Astrocyte (in vitro differentiated cells and primary cell): ENCODE measurements at regions not wholly inside any gene's neighbourhood (a gene's known extent, or its start where the extent isn't known, plus 50 kb on each side); places are given as distances from the start of the nearest gene placed in this dataset.

Experiments used
- DNase-seq: peaks from one replicate; pipeline ENCODE4 v3.0.0-alpha.2; 2010; ENCODE audit warnings: low read depth
- FAIRE-seq: peaks from 2 replicates; lab custom pipeline; 2011; peaks lifted over from hg19 to GRCh38; lab: Jason Lieb, UNC
- H2AFZ ChIP-seq: 2 replicates; pipeline ENCODE4 v1.6.0; 2012; ENCODE audit warnings: low read depth, low read length, inconsistent platforms
- H3K27ac ChIP-seq: 2 replicates; pipeline ENCODE4 v1.5.1; 2011; ENCODE audit warnings: low read depth, low read length, inconsistent platforms
- H3K27me3 ChIP-seq: 2 replicates; pipeline ENCODE4 v1.6.0; 2011; ENCODE audit warnings: low read length, inconsistent platforms; ENCODE audit not compliant: insufficient read depth
- H3K36me3 ChIP-seq: 2 replicates; pipeline ENCODE4 v1.5.1; 2011; ENCODE audit warnings: low read length, inconsistent platforms; ENCODE audit not compliant: insufficient read depth
- H3K4me1 ChIP-seq: 2 replicates; pipeline ENCODE4 v1.5.1; 2011; ENCODE audit warnings: low read length, inconsistent platforms; ENCODE audit not compliant: insufficient read depth
- H3K4me2 ChIP-seq: 2 replicates; pipeline ENCODE4 v1.6.0; 2012; ENCODE audit warnings: low read length, inconsistent platforms
- H3K4me3 ChIP-seq: 2 replicates; pipeline ENCODE4 v1.5.1; 2011; ENCODE audit warnings: low read depth, mild to moderate bottlenecking, low read length, inconsistent platforms; ENCODE audit not compliant: insufficient read depth
- H3K79me2 ChIP-seq: 2 replicates; pipeline ENCODE4 v1.6.0; 2012; ENCODE audit warnings: mild to moderate bottlenecking, low read length, inconsistent platforms; ENCODE audit not compliant: insufficient read depth
- H3K9ac ChIP-seq: 2 replicates; pipeline ENCODE4 v1.6.0; 2012; ENCODE audit warnings: mild to moderate bottlenecking, low read length, inconsistent platforms
- H3K9me3 ChIP-seq: 2 replicates; pipeline ENCODE4 v1.5.1; 2012; ENCODE audit warnings: low read depth, mild to moderate bottlenecking, low read length, inconsistent platforms; ENCODE audit not compliant: insufficient read depth
- H4K20me1 ChIP-seq: 2 replicates; pipeline ENCODE4 v1.6.0; 2012; ENCODE audit warnings: low read length, inconsistent platforms; ENCODE audit not compliant: insufficient read depth
- H3K27ac Mint-ChIP-seq: one replicate; pipeline ENCODE4 v1.8.0; 2021; ENCODE audit warnings: mild to moderate bottlenecking, mixed read lengths; ENCODE audit not compliant: unreplicated experiment
- H3K27me3 Mint-ChIP-seq: one replicate; pipeline ENCODE4 v1.8.0; 2021; ENCODE audit warnings: low read depth, mixed read lengths; ENCODE audit not compliant: unreplicated experiment
- H3K36me3 Mint-ChIP-seq: one replicate; pipeline ENCODE4 v1.8.0; 2021; ENCODE audit warnings: low read depth, mixed read lengths; ENCODE audit not compliant: unreplicated experiment
- H3K4me1 Mint-ChIP-seq: one replicate; pipeline ENCODE4 v1.8.0; 2021; ENCODE audit warnings: low read depth, mixed read lengths; ENCODE audit not compliant: unreplicated experiment
- H3K4me3 Mint-ChIP-seq: one replicate; pipeline ENCODE4 v1.8.0; 2021; ENCODE audit warnings: mild to moderate bottlenecking, moderate library complexity, mixed read lengths; ENCODE audit not compliant: unreplicated experiment
- H3K9me3 Mint-ChIP-seq: one replicate; pipeline ENCODE4 v1.8.0; 2021; ENCODE audit warnings: mild to moderate bottlenecking, mixed read lengths; ENCODE audit not compliant: unreplicated experiment
- CTCF ChIP-seq: IDR thresholded peaks from 2 replicates; pipeline ENCODE4 v1.5.1; 2011; ENCODE audit warnings: low read depth, mild to moderate bottlenecking, inconsistent platforms, low read length, moderate library complexity; ENCODE audit not compliant: insufficient read depth
- EZH2 ChIP-seq: IDR thresholded peaks from 2 replicates; pipeline ENCODE4 v1.6.1; 2012; ENCODE audit warnings: mild to moderate bottlenecking, low read length, inconsistent platforms; ENCODE audit not compliant: insufficient read depth

GRCh38 chr10:64534616-64535015, 1013.4 kb downstream of the REEP3 start:
- Histone ChIP-seq H3K27ac (no peak overlapping the region), H3K4me3 (no peak overlapping the region), H3K4me2 (no peak overlapping the region), H3K36me3 (no peaks in the 10 kb centered on the region), H3K9me3 (no peaks in the 10 kb centered on the region), H3K27me3 (no peaks in the 10 kb centered on the region), H3K79me2 (no peaks in the 10 kb centered on the region), H4K20me1 (no peaks in the 10 kb centered on the region), H3K4me1 (no peaks in the 10 kb centered on the region), H2AFZ (no peak overlapping the region), H3K9ac (no peak overlapping the region)
- TF ChIP-seq EZH2 (no peak), CTCF (no peak)
- H3K9me3 Mint-ChIP-seq: no peaks in the 10 kb centered on the region
- H3K27ac Mint-ChIP-seq: no peak overlapping the region
- peaks cover 4% of the 10 kb centered on the region for H3K4me1 Mint-ChIP-seq
- no peak for DNase-seq
- peaks cover 3% of the 10 kb centered on the region for H3K27me3 Mint-ChIP-seq
- FAIRE-seq: no peak
- no peaks in the 10 kb centered on the region for H3K36me3 Mint-ChIP-seq
- H3K4me3 Mint-ChIP-seq: peak overlapping the region; percentile 4

DNA sequence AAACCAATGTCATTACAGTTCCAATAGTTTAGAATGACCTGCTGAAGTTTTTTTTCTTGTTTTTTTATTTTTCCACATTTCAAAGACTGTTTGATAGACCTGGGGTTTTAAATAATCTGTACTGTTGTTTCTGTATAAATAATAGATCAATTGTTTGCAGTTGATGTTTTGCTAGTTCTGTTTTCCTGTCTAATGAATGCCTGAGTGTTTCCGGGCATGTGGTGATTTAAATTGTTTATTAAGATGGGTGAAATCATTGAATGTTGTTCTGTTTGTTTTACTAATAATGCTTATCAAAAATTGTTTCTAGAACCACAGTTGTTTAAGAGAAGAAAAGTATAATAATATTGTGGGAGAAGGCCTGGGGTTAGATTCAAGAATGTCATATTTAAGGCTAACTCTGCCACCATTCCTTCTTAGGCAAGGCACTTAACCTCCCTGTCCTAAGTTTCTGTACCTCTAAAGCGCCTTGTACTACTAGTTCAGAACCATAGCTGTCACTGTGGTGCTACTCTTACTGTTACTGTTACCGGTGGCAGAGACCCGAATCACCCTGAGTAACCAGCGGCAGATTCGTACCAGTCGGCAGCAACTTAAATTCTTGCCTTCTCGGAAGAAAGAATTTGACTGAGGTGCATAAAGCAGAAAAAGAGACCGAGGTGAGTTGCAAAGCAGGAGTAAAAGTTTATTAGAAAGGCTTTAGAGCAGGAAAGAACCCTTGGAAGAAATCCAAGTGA, 1014.1 kb downstream of the REEP3 start:
- Histone ChIP-seq H3K36me3 (no peaks in the 10 kb centered on the region), H3K79me2 (no peaks in the 10 kb centered on the region), H2AFZ (no peak overlapping the region), H3K4me3 (no peak overlapping the region), H3K4me2 (no peak overlapping the region), H3K27me3 (no peaks in the 10 kb centered on the region), H4K20me1 (no peaks in the 10 kb centered on the region), H3K4me1 (no peaks in the 10 kb centered on the region), H3K27ac (no peak overlapping the region), H3K9me3 (no peaks in the 10 kb centered on the region), H3K9ac (no peak overlapping the region)
- no peaks in the 10 kb centered on the region for H3K9me3 Mint-ChIP-seq
- no peak overlapping the region for H3K27ac Mint-ChIP-seq
- FAIRE-seq: no peak
- H3K4me3 Mint-ChIP-seq: no peak overlapping the region
- no peaks in the 10 kb centered on the region for H3K36me3 Mint-ChIP-seq
- H3K27me3 Mint-ChIP-seq: peaks cover 2% of the 10 kb centered on the region
- DNase-seq: no peak
- H3K4me1 Mint-ChIP-seq: peaks cover 4% of the 10 kb centered on the region
- no peak for TF ChIP-seq EZH2
- no peak for TF ChIP-seq CTCF

DNA sequence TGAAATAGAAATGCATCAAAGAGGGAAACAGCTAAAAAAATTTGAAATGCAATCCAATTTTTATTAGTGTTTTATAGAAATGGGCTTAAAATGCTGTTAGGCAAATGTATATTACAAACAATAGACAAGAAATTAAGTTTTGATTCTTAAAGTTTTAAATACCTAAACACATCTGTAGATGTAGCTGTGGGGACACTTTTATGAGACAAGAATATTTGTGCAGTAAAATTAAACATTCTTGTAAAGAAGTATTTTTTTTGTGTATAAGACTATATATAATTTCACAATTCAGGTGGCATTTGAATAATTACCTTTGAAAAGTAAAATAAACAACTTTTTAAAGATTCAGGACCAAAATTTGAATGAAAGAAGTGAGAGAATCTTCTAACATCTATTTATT, 1015.9 kb downstream of the REEP3 start:
- Histone ChIP-seq H3K9ac (no peak overlapping the region), H3K4me1 (no peaks in the 10 kb centered on the region), H3K36me3 (no peaks in the 10 kb centered on the region), H3K27me3 (no peaks in the 10 kb centered on the region), H3K27ac (no peak overlapping the region), H4K20me1 (no peaks in the 10 kb centered on the region), H3K4me2 (no peak overlapping the region), H3K79me2 (no peaks in the 10 kb centered on the region), H3K9me3 (no peaks in the 10 kb centered on the region), H3K4me3 (no peak overlapping the region), H2AFZ (no peak overlapping the region)
- TF ChIP-seq EZH2: no peak
- no peak for TF ChIP-seq CTCF
- no peaks in the 10 kb centered on the region for H3K27me3 Mint-ChIP-seq
- H3K4me3 Mint-ChIP-seq: no peak overlapping the region
- H3K27ac Mint-ChIP-seq: no peak overlapping the region
- DNase-seq: no peak
- H3K9me3 Mint-ChIP-seq: no peaks in the 10 kb centered on the region
- H3K36me3 Mint-ChIP-seq: no peaks in the 10 kb centered on the region
- peaks cover 4% of the 10 kb centered on the region for H3K4me1 Mint-ChIP-seq
- no peak for FAIRE-seq
